ENCODE measurements at regions not wholly inside any gene's neighbourhood (a gene's known extent, or its start where the extent isn't known, plus 50 kb on each side); places are given as distances from the start of the nearest gene placed in this dataset.

- Histone ChIP-seq H3K4me1 (ENCODE audit: control insufficient read depth, insufficient read depth, low read length) (peaks cover 23% of the 10 kb centered on the region), H4K20me1 (ENCODE audit: control insufficient read depth, insufficient read depth) (no peaks in the 10 kb centered on the region), H3K36me3 (ENCODE audit: control insufficient read depth in 2 of 2, insufficient read depth in 2 of 2, low read length in 1 of 2) (no peaks in the 10 kb centered on the region), H3K27me3 (replicated peaks in 1 of 2; ENCODE audit: control insufficient read depth in 2 of 2, insufficient read depth in 2 of 2, low read length in 1 of 2) (no peaks in the 10 kb centered on the region), H3K27ac (ENCODE audit: control insufficient read depth, insufficient read depth) (peak overlapping the region; percentile 60), H3K4me2 (ENCODE audit: control insufficient read depth, insufficient read depth) (peak overlapping the region; percentile 92), H3K79me2 (ENCODE audit: control insufficient read depth, insufficient read depth, low read length) (peaks cover 4% of the 10 kb centered on the region), H3K9ac (ENCODE audit: control insufficient read depth, insufficient read depth, low read length) (no peak overlapping the region; the same call in 1 of the 2 replicates), H3K9me3 (replicated peaks; ENCODE audit: control insufficient read depth, insufficient read depth, low read length) (no peaks in the 10 kb centered on the region; the same call in 2 of the 3 replicates), H3K4me3 (peak overlapping the region; percentile 67; the same call in 1 of the 2 replicates), H2AFZ (ENCODE audit: control insufficient read depth, low read depth, low read length) (peak overlapping the region; percentile 88)
- ChIA-PET POLR2A (interaction anchor here (0.9 to 5.5 kb wide), 14 partner anchors 7 to 267 kb away, joined by 3 to 87 read pairs (median 6); partner anchors contain the start of genes GMNN and RIPOR2), SMC1A (ENCODE audit: uncharacterized antibody, unreplicated experiment) (interaction anchor here (0.9 to 14.9 kb wide), 20 partner anchors 4 to 264 kb away, joined by 3 to 304 read pairs (median 7); no protein-coding TSS in a partner anchor), RAD21 (ENCODE audit: unreplicated experiment) (interaction anchor here (1.0 to 5.6 kb wide), 17 partner anchors 8 to 267 kb away, joined by 3 to 70 read pairs (median 9); partner anchors contain the start of gene RIPOR2), CTCF (interaction anchor here (1.0 to 4.6 kb wide), 11 partner anchors 8 to 108 kb away, joined by 3 to 91 read pairs (median 11); no protein-coding TSS in a partner anchor)
- TF ChIP-seq EED (IDR thresholded peaks at IDR 0.05; ENCODE audit: low read depth) (no peak), SMARCA5 (IDR thresholded peaks at IDR 0.05) (peak; percentile 72; the same call in 1 of the 2 replicates), ZNF207 (IDR thresholded peaks at IDR 0.05; ENCODE audit: borderline replicate concordance) (no peak), BACH1 (IDR thresholded peaks at IDR 0.05; ENCODE audit: borderline replicate concordance) (no peak), RELA (IDR thresholded peaks at IDR 0.05; ENCODE audit: borderline replicate concordance, partially characterized antibody) (no peak), RAD21 (IDR thresholded peaks at IDR 0.05; ENCODE audit: insufficient read depth, low read depth, low read length) (peak; percentile 33; the same call in 1 of the 2 replicates), PAX5 (IDR thresholded peaks at IDR 0.05; ENCODE audit: borderline replicate concordance, low read depth, low read length) (no peak), ZNF622 (IDR thresholded peaks at IDR 0.05) (no peak), CREM (IDR thresholded peaks at IDR 0.05; ENCODE audit: low read depth) (no peak), CTCF (IDR thresholded peaks at IDR 0.05 in 2 of 3, conservative IDR thresholded peaks at IDR 0.05 in 1 of 3; ENCODE audit: control insufficient read depth in 2 of 3, extremely low read depth in 1 of 3, insufficient read depth in 1 of 3, low read depth in 3 of 3, low read length in 3 of 3) (peak; percentile 5 to 37 (median 34); a peak in 4 of 6 replicates)
- TF ChIP-seq, protein P1, sequence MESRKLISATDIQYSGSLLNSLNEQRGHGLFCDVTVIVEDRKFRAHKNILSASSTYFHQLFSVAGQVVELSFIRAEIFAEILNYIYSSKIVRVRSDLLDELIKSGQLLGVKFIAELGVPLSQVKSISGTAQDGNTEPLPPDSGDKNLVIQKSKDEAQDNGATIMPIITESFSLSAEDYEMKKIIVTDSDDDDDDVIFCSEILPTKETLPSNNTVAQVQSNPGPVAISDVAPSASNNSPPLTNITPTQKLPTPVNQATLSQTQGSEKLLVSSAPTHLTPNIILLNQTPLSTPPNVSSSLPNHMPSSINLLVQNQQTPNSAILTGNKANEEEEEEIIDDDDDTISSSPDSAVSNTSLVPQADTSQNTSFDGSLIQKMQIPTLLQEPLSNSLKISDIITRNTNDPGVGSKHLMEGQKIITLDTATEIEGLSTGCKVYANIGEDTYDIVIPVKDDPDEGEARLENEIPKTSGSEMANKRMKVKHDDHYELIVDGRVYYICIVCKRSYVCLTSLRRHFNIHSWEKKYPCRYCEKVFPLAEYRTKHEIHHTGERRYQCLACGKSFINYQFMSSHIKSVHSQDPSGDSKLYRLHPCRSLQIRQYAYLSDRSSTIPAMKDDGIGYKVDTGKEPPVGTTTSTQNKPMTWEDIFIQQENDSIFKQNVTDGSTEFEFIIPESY (IDR thresholded peaks at IDR 0.05) = no peak
- TF ChIP-seq, protein P2, sequence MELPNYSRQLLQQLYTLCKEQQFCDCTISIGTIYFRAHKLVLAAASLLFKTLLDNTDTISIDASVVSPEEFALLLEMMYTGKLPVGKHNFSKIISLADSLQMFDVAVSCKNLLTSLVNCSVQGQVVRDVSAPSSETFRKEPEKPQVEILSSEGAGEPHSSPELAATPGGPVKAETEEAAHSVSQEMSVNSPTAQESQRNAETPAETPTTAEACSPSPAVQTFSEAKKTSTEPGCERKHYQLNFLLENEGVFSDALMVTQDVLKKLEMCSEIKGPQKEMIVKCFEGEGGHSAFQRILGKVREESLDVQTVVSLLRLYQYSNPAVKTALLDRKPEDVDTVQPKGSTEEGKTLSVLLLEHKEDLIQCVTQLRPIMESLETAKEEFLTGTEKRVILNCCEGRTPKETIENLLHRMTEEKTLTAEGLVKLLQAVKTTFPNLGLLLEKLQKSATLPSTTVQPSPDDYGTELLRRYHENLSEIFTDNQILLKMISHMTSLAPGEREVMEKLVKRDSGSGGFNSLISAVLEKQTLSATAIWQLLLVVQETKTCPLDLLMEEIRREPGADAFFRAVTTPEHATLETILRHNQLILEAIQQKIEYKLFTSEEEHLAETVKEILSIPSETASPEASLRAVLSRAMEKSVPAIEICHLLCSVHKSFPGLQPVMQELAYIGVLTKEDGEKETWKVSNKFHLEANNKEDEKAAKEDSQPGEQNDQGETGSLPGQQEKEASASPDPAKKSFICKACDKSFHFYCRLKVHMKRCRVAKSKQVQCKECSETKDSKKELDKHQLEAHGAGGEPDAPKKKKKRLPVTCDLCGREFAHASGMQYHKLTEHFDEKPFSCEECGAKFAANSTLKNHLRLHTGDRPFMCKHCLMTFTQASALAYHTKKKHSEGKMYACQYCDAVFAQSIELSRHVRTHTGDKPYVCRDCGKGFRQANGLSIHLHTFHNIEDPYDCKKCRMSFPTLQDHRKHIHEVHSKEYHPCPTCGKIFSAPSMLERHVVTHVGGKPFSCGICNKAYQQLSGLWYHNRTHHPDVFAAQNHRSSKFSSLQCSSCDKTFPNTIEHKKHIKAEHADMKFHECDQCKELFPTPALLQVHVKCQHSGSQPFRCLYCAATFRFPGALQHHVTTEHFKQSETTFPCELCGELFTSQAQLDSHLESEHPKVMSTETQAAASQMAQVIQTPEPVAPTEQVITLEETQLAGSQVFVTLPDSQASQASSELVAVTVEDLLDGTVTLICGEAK (IDR thresholded peaks at IDR 0.05; ENCODE audit: borderline replicate concordance) = peak; percentile 22; the same call in 1 of the 2 replicates
- WGBS (ENCODE audit: insufficient coverage, insufficient replicate concordance, low lambda C conversion rate, missing lambda C conversion rate) = 19% methylated on average over 5 of the region's 5 CpGs
- ATAC-seq (peak; percentile 53), DNase-seq (ENCODE audit: low read depth, low spot score) (no peak), FAIRE-seq (no peak)
- intact Hi-C loops (cut with micrococcal nuclease; ENCODE audit: unreplicated experiment) = no loop called here
- in situ Hi-C loops (cut with MboI) = no loop called here
- BruUV-seq (replicated peaks) = no TSS peak
Observed at GRCh38 chr6:25042536-25042935, 106.8 kb upstream of the RIPOR2 start.

All from GM12878 (cell line).